Hematopoietic multipotent progenitor cell treated with erythropoietin and hydrocortisone succinate and interleukin-3 and kit ligand, for 17 days (in vitro differentiated cells): ENCODE measurements at regions not wholly inside any gene's neighbourhood (a gene's known extent, or its start where the extent isn't known, plus 50 kb on each side); places are given as distances from the start of the nearest gene placed in this dataset.
"Not testable (repeated sequence)": the region's sequence is repeated elsewhere in the genome, so short reads cannot be mapped to it uniquely, and the experiment has no call there.

Source experiments
- DNase-seq: peaks from one replicate; pipeline ENCODE4 v3.0.0-alpha.2; 2015; ENCODE audit warnings: low spot score

- no peak for DNase-seq
Measured at GRCh38 chr5:168097876-168098653, 193.4 kb upstream of the WWC1 start.

GRCh38 chr5:168101352-168101751 lies 190.1 kb upstream of the WWC1 start:
- no peak for DNase-seq

GRCh38 chr5:168103018-168103417 lies 188.4 kb upstream of the WWC1 start:
- not testable (repeated sequence) for DNase-seq

- no peak for DNase-seq
Measured at GRCh38 chr5:168104350-168104749, 187.1 kb upstream of the WWC1 start.

GRCh38 chr5:168104811-168105481 lies 186.5 kb upstream of the WWC1 start:
- no peak for DNase-seq

GRCh38 chr5:168106008-168106761 lies 185.3 kb upstream of the WWC1 start:
- DNase-seq, result no peak

GRCh38 chr5:168109441-168109840 lies 182.0 kb upstream of the WWC1 start:
- no peak for DNase-seq

GRCh38 chr5:168110384-168110783 lies 181.1 kb upstream of the WWC1 start:
- no peak for DNase-seq

GRCh38 chr5:168110870-168111832 lies 180.3 kb upstream of the WWC1 start:
- no peak for DNase-seq

GRCh38 chr5:168114444-168115017 lies 176.9 kb upstream of the WWC1 start:
- no peak for DNase-seq

GRCh38 chr5:168117469-168117868 lies 174.0 kb upstream of the WWC1 start:
- no peak for DNase-seq

GRCh38 chr5:168118042-168118668 lies 173.3 kb upstream of the WWC1 start:
- DNase-seq, result no peak

- no peak for DNase-seq
Measured at GRCh38 chr5:168120401-168121137, 170.9 kb upstream of the WWC1 start.

GRCh38 chr5:168121138-168121494 lies 170.3 kb upstream of the WWC1 start:
- no peak for DNase-seq

- DNase-seq, result no peak
Measured at GRCh38 chr5:168123631-168124528, 167.6 kb upstream of the WWC1 start.

GRCh38 chr5:168125445-168126199 lies 165.8 kb upstream of the WWC1 start:
- DNase-seq, result no peak

GRCh38 chr5:168126606-168127005 lies 164.8 kb upstream of the WWC1 start:
- DNase-seq, result no peak

GRCh38 chr5:168128111-168128510 lies 163.3 kb upstream of the WWC1 start:
- DNase-seq, result no peak
